GM23248 (cell line): ENCODE measurements at regions not wholly inside any gene's neighbourhood (a gene's known extent, or its start where the extent isn't known, plus 50 kb on each side); places are given as distances from the start of the nearest gene placed in this dataset.
"Not testable (repeated sequence)": the region's sequence is repeated elsewhere in the genome, so short reads cannot be mapped to it uniquely, and the experiment has no call there.

ENCODE experiments used
- EZH2 ChIP-seq: fragments of 200-600 bp; sonication (generic); IDR thresholded peaks from 2 replicates; pipeline ENCODE4 v1.6.1; 2018; ENCODE audit warnings: antibody characterized with exemption, mild to moderate bottlenecking; ENCODE audit not compliant: insufficient read depth, poor library complexity, severe bottlenecking
- EZH2phosphoT487 ChIP-seq: fragments of 200-600 bp; sonication (generic); IDR thresholded peaks from 2 replicates; pipeline ENCODE4 v1.6.1; 2018; ENCODE audit warnings: antibody characterized with exemption, moderate library complexity, mild to moderate bottlenecking, low read depth; ENCODE audit not compliant: insufficient read depth

GRCh38 chr3:34112261-34112660 lies 313.8 kb downstream of the PDCD6IP start:
- TF ChIP-seq EZH2, EZH2phosphoT487: not testable (repeated sequence)
